Tibial artery (tissue), 4 donors: ENCODE measurements at regions not wholly inside any gene's neighbourhood (a gene's known extent, or its start where the extent isn't known, plus 50 kb on each side); places are given as distances from the start of the nearest gene placed in this dataset.
A peak's percentile ranks its signal among the peaks of the same experiment; 100 is the strongest.

Experiments
- DNase-seq, 2 donors: peaks; one replicate each; pipeline ENCODE4 v3.0.0-alpha.2; 2019
- H3K27ac ChIP-seq, 2 donors: fragments of 200-600 bp; sonication (generic) in 1 of 2; 1 replicate in 1 of 2; 2 replicates in 1 of 2; pipeline ENCODE4 v1.5.1; 2018 to 2019; ENCODE audit warnings: mild to moderate bottlenecking in 1 of 2
- H3K27me3 ChIP-seq, 2 donors: fragments of 200-600 bp; sonication (generic) in 1 of 2; one replicate each; pipeline versions ENCODE4 v1.5.1 to v1.6.0; 2016 to 2019
- H3K36me3 ChIP-seq, 3 donors: fragments of 200-600 bp; sonication (generic) in 2 of 3; one replicate each; pipeline ENCODE4 v1.5.1; 2016 to 2019; ENCODE audit warnings: mild to moderate bottlenecking in 2 of 3
- H3K4me1 ChIP-seq, 4 donors: fragments of 200-600 bp; sonication (generic) in 2 of 4; 1 replicate in 3 of 4; 2 replicates in 1 of 4; pipeline ENCODE4 v1.5.1; 2016 to 2019
- H3K4me3 ChIP-seq, 2 donors: fragments of 200-600 bp; sonication (generic) in 1 of 2; 1 replicate in 1 of 2; 2 replicates in 1 of 2; pipeline ENCODE4 v1.5.1; 2018 to 2019; ENCODE audit warnings: mild to moderate bottlenecking in 2 of 2
- H3K9me3 ChIP-seq, 3 donors: fragments of 200-600 bp; sonication (generic) in 1 of 3; one replicate each; pipeline ENCODE4 v1.5.1; 2016 to 2019
- CTCF ChIP-seq, 2 experiments: fragments of 200-600 bp in 1 of 2; fragments of 450-650 bp in 1 of 2; IDR thresholded peaks; one replicate each; pipeline ENCODE4 v1.5.1; 2017 to 2019; ENCODE audit warnings: antibody characterized with exemption in 2 of 2, mild to moderate bottlenecking in 1 of 2, moderate library complexity in 1 of 2
- intact Hi-C: fragments of 100-400 bp; cut with DNase I; formaldehyde crosslinking; loops from one replicate; pipeline ENCODE4 v1.15.0; 2023; ENCODE audit warnings: low total_unique reads

GRCh38 chr1:234721476-234722269 lies 111.7 kb upstream of the IRF2BP2 start:
- peak; percentile 81 to 83 for DNase-seq
- Histone ChIP-seq H3K9me3 (no peaks in the 10 kb centered on the region), H3K36me3 (no peaks in the 10 kb centered on the region), H3K27me3 (no peaks in the 10 kb centered on the region), H3K27ac (peak overlapping the region; percentile 81 to 87), H3K4me3 (peak overlapping the region; percentile 16 to 23), H3K4me1 (peaks cover 0 to 95% (median 84%) of the 10 kb centered on the region in 4 donors)
- TF ChIP-seq CTCF (IDR thresholded peaks at IDR 0.05), result no peak
- intact Hi-C loops, result loop anchor here (5.0 kb wide), 4 partner anchors 109 to 276 kb away; partner anchors contain the start of gene IRF2BP2

- intact Hi-C loops, result loop anchor here (5.0 kb wide), 4 partner anchors 109 to 276 kb away; partner anchors contain the start of gene IRF2BP2
- DNase-seq, result no peak
- peaks cover 0 to 95% (median 80%) of the 10 kb centered on the region in 4 donors for H3K4me1 ChIP-seq
- no peak overlapping the region for H3K4me3 ChIP-seq
- no peaks in the 10 kb centered on the region for H3K9me3 ChIP-seq
- no peaks in the 10 kb centered on the region for H3K27me3 ChIP-seq
- no peak for TF ChIP-seq CTCF (IDR thresholded peaks at IDR 0.05)
- no peaks in the 10 kb centered on the region for H3K36me3 ChIP-seq
- H3K27ac ChIP-seq, result peak overlapping the region; percentile 81 to 87
Observed at GRCh38 chr1:234720709-234721441, 110.9 kb upstream of the IRF2BP2 start.

- Histone ChIP-seq H3K4me3 (no peak overlapping the region), H3K27me3 (no peaks in the 10 kb centered on the region), H3K4me1 (peaks cover 0 to 91% (median 74%) of the 10 kb centered on the region in 4 donors), H3K27ac (peak overlapping the region; percentile 81 to 87), H3K9me3 (no peaks in the 10 kb centered on the region), H3K36me3 (no peaks in the 10 kb centered on the region)
- intact Hi-C loops, result loop anchor here (5.0 kb wide), 4 partner anchors 107 to 278 kb away; partner anchors contain the start of gene IRF2BP2
- TF ChIP-seq CTCF (IDR thresholded peaks at IDR 0.05), result no peak
- peak in 1 of 2 donors; percentile 54 for DNase-seq
Observed at GRCh38 chr1:234719454-234720251, 109.7 kb upstream of the IRF2BP2 start.

GRCh38 chr1:234718496-234719453 lies 108.8 kb upstream of the IRF2BP2 start:
- no peak overlapping the region for H3K4me3 ChIP-seq
- no peaks in the 10 kb centered on the region for H3K36me3 ChIP-seq
- peaks cover 0 to 87% (median 72%) of the 10 kb centered on the region in 4 donors for H3K4me1 ChIP-seq
- H3K27ac ChIP-seq, result peak overlapping the region; percentile 81 to 87
- H3K9me3 ChIP-seq, result no peaks in the 10 kb centered on the region
- intact Hi-C loops, result no loop called here
- no peak for DNase-seq
- H3K27me3 ChIP-seq, result no peaks in the 10 kb centered on the region
- TF ChIP-seq CTCF (IDR thresholded peaks at IDR 0.05), result no peak
